ENCODE measurements at regions not wholly inside any gene's neighbourhood (a gene's known extent, or its start where the extent isn't known, plus 50 kb on each side); places are given as distances from the start of the nearest gene placed in this dataset.

- no peaks in the 10 kb centered on the region for H3K27me3 ChIP-seq (ENCODE audit: control insufficient read depth, insufficient read depth, low read length)
- peak overlapping the region; percentile 80; the same call in 1 of the 2 replicates for H2AK5ac ChIP-seq (ENCODE audit: low read depth, low read length)
- H3K4me1 ChIP-seq (ENCODE audit: control insufficient read depth, insufficient read depth, low read length) = peaks cover 17% of the 10 kb centered on the region
- peak overlapping the region; percentile 60; the same call in 1 of the 2 replicates for H3K23ac ChIP-seq (ENCODE audit: low read depth, low read length)
- peak overlapping the region; percentile 73 for H2AFZ ChIP-seq (replicated peaks; ENCODE audit: low read length, poor library complexity)
- H4K91ac ChIP-seq (ENCODE audit: insufficient read depth, low read depth, low read length) = no peak overlapping the region
- H3K9me1 ChIP-seq (ENCODE audit: insufficient read depth, low read length) = peaks cover 2% of the 10 kb centered on the region; the same call in 1 of the 2 replicates
- DNase-seq (peak; percentile 79), ATAC-seq (ENCODE audit: low read depth) (peak; percentile 85)
- H4K20me1 ChIP-seq (ENCODE audit: insufficient read depth, low read length) = peaks cover 62% of the 10 kb centered on the region
- in situ Hi-C loops (cut with MboI; ENCODE audit: low sequenced_read_pairs) (no loop called here), intact Hi-C loops (cut with micrococcal nuclease) (loop anchor here (1.0 kb wide), 1 partner anchor 130 kb away; no protein-coding TSS in a partner anchor), dilution Hi-C loops (cut with HindIII; ENCODE audit: low sequenced_read_pairs, unreplicated experiment) (no loop called here)
- ChIA-PET CTCF (interaction anchor here (0.6 to 1.5 kb wide), 9 partner anchors 26 to 370 kb away, joined by 3 to 8 read pairs (median 3); no protein-coding TSS in a partner anchor), POLR2A (ENCODE audit: unreplicated experiment) (no interaction called here)
- no peaks in the 10 kb centered on the region for H3K9me3 ChIP-seq (ENCODE audit: control insufficient read depth, insufficient read depth, low read length)
- H3K14ac ChIP-seq (replicated peaks; ENCODE audit: low read depth, low read length) = peak overlapping the region; percentile 61
- BruUV-seq (replicated peaks) = no TSS peak
- 10% methylated on average over 2 of the region's 24 CpGs; no CpG with 5 or more reads in 1 of the 2 experiments for WGBS, 2 experiments (ENCODE audit: extremely low coverage in 2 of 2, insufficient read length in 1 of 2)
- no peak overlapping the region for H3K27ac ChIP-seq (ENCODE audit: insufficient read depth, low read length)
- H3K79me1 ChIP-seq (ENCODE audit: low read depth in 1 of 2, low read length in 2 of 2) = peaks cover 20 to 86% of the 10 kb centered on the region in 2 experiments
- H4K5ac ChIP-seq (ENCODE audit: low read depth, low read length) = peak overlapping the region; percentile 54; the same call in 1 of the 2 replicates
- H2BK20ac ChIP-seq (ENCODE audit: low read depth, low read length) = 0 out of 2 replicates have a peak overlapping the region, but pooled peaks have one; percentile 29
- 0 out of 2 replicates have a peak overlapping the region, but pooled peaks have one; percentile 1 for H3K9ac ChIP-seq (ENCODE audit: low read depth, low read length)
- H3K4me2 ChIP-seq (ENCODE audit: low read depth, low read length) = peak overlapping the region; percentile 32; the same call in 1 of the 2 replicates
- H4K8ac ChIP-seq (ENCODE audit: low read depth in 2 of 2, low read length in 2 of 2) = peak overlapping the region in 1 of 2 experiments; percentile 70; a peak in 1 of 4 replicates
- H2BK15ac ChIP-seq (ENCODE audit: low read depth, low read length) = no peak overlapping the region
- H2BK5ac ChIP-seq (ENCODE audit: low read depth, low read length, poor library complexity, severe bottlenecking) = peak overlapping the region; percentile 51
- peak overlapping the region; percentile 88 for H2AK9ac ChIP-seq (replicated peaks; ENCODE audit: low read depth, low read length, poor library complexity)
- no peak for TF ChIP-seq MAFK (IDR thresholded peaks at IDR 0.05; ENCODE audit: low read depth, low read length)
- no peak for TF ChIP-seq FOS (IDR thresholded peaks at IDR 0.05; ENCODE audit: low read depth, low read length)
- peak; percentile 30; the same call in 1 of the 2 replicates for TF ChIP-seq MAZ (IDR thresholded peaks at IDR 0.05; ENCODE audit: borderline replicate concordance, low read depth, low read length)
- TF ChIP-seq CEBPB (IDR thresholded peaks at IDR 0.05; ENCODE audit: low read depth, low read length) = no peak
- TF ChIP-seq CTCF (conservative IDR thresholded peaks at IDR 0.05; ENCODE audit: low read depth, low read length) = peak; percentile 85
- no peak for TF ChIP-seq ELK1 (IDR thresholded peaks at IDR 0.05; ENCODE audit: borderline replicate concordance, low read depth, low read length)
- peak; percentile 71 for TF ChIP-seq SMC3 (IDR thresholded peaks at IDR 0.05; ENCODE audit: low read depth, low read length)
- 0 out of 2 replicates have a peak, but pooled peaks have one; percentile 17 for TF ChIP-seq POLR2A (IDR thresholded peaks at IDR 0.05; ENCODE audit: low read depth, low read length)
- TF ChIP-seq RAD21 (IDR thresholded peaks at IDR 0.05; ENCODE audit: low read length) = peak; percentile 80
- TF ChIP-seq RFX5 (IDR thresholded peaks at IDR 0.05; ENCODE audit: low read depth, low read length) = no peak
- H3K4me3 ChIP-seq (ENCODE audit: insufficient read depth, low read depth, low read length) = no peak overlapping the region
- peak overlapping the region; percentile 67; the same call in 1 of the 2 replicates for H2BK120ac ChIP-seq (ENCODE audit: low read depth, low read length)
- H3K4ac ChIP-seq (ENCODE audit: low read depth, low read length) = peak overlapping the region; percentile 66
- no peak overlapping the region for H3K56ac ChIP-seq (ENCODE audit: extremely low read depth, insufficient read depth, low read length)
- peak overlapping the region; percentile 24; the same call in 1 of the 2 replicates for H3K18ac ChIP-seq (ENCODE audit: low read depth, low read length)
- H3K36me3 ChIP-seq (ENCODE audit: control insufficient read depth, insufficient read depth, low read length) = no peaks in the 10 kb centered on the region
Measured at GRCh38 chr16:85245307-85246172, 133.3 kb upstream of the CIBAR2 start.

Data from IMR-90 (cell line).